Neural cell (in vitro differentiated cells): ENCODE measurements at regions not wholly inside any gene's neighbourhood (a gene's known extent, or its start where the extent isn't known, plus 50 kb on each side); places are given as distances from the start of the nearest gene placed in this dataset.

Experiments
- EZH2 ChIP-seq: fragments of 200-600, 300-800 bp; shearing (Covaris generic), sonication (generic); IDR thresholded peaks from 2 replicates; pipeline ENCODE4 v1.6.1; 2014; ENCODE audit warnings: antibody characterized with exemption, low read length, borderline replicate concordance, mild to moderate bottlenecking; ENCODE audit not compliant: insufficient read depth, poor library complexity, severe bottlenecking
- POLR2AphosphoS5 ChIP-seq: IDR thresholded peaks from 2 replicates; pipeline ENCODE4 v1.6.1; 2012

- TF ChIP-seq POLR2AphosphoS5 (no peak), EZH2 (no peak)
These were observed 158.1 kb upstream of the TENM3 start for GRCh38 chr4:182085051-182085480.
